ENCODE measurements at regions not wholly inside any gene's neighbourhood (a gene's known extent, or its start where the extent isn't known, plus 50 kb on each side); places are given as distances from the start of the nearest gene placed in this dataset.

GRCh38 chr11:76276046-76276780 lies 69.9 kb upstream of the WNT11 start:
- Histone ChIP-seq H3K27me3 (ENCODE audit: insufficient read depth, low read length) (no peaks in the 10 kb centered on the region), H3T11ph (ENCODE audit: low read length) (no peak overlapping the region), H3K18ac (ENCODE audit: insufficient read length, low read depth, low read length) (no peak overlapping the region), H3K23me2 (ENCODE audit: insufficient read length, low read depth, low read length, poor library complexity, severe bottlenecking) (no peaks in the 10 kb centered on the region), H2AFZ (ENCODE audit: low read length) (no peak overlapping the region), H3K9me3 (ENCODE audit: control insufficient read depth, low read depth, low read length) (peaks cover 7% of the 10 kb centered on the region), H4K91ac (ENCODE audit: insufficient read length, low read depth, low read length) (no peak overlapping the region), H2BK120ac (ENCODE audit: low read depth, low read length, poor library complexity, severe bottlenecking) (no peak overlapping the region), H3K4ac (ENCODE audit: low read depth, low read length) (no peak overlapping the region), H3K4me1 (ENCODE audit: insufficient read depth, low read length) (peaks cover 2% of the 10 kb centered on the region; the same call in 1 of the 2 replicates), H3K27ac (ENCODE audit: insufficient read length, low read depth, low read length) (no peak overlapping the region), H3K23ac (ENCODE audit: insufficient read length, low read depth, low read length) (no peak overlapping the region), H4K5ac (ENCODE audit: insufficient read length, low read depth, low read length) (no peak overlapping the region), H2AK5ac (ENCODE audit: insufficient read length, low read length) (no peak overlapping the region), H2BK12ac (ENCODE audit: insufficient read length, low read depth, low read length) (no peak overlapping the region), H3K56ac (ENCODE audit: insufficient read length, low read depth, low read length) (no peak overlapping the region), H3K14ac (ENCODE audit: insufficient read depth, low read length) (no peak overlapping the region), H3K79me1 (ENCODE audit: insufficient read depth, low read depth, low read length, poor library complexity, severe bottlenecking) (no peaks in the 10 kb centered on the region), H2BK15ac (ENCODE audit: low read depth, low read length) (no peak overlapping the region), H3K9ac (ENCODE audit: extremely low read depth, insufficient read length, low read length) (no peak overlapping the region), H4K20me1 (ENCODE audit: control insufficient read depth, insufficient read depth, insufficient read length) (no peaks in the 10 kb centered on the region), H3K79me2 (ENCODE audit: insufficient read depth, low read length) (no peaks in the 10 kb centered on the region), H2BK20ac (ENCODE audit: low read depth, low read length, poor library complexity, severe bottlenecking) (no peak overlapping the region), H2BK5ac (ENCODE audit: insufficient read length, low read length) (no peak overlapping the region), H3K4me2 (ENCODE audit: insufficient read depth, insufficient read length, low read length) (no peak overlapping the region), H4K8ac (replicated peaks; ENCODE audit: insufficient read length, low read depth, low read length) (no peak overlapping the region)
- H3K9me3 Mint-ChIP-seq: peaks cover 3 to 12% of the 10 kb centered on the region in 2 experiments; a peak in 3 of 5 replicates
- H3K27ac Mint-ChIP-seq: no peak overlapping the region
- no peak for DNase-seq
- no CpG with 5 or more reads among the region's 9 CpGs for WGBS (ENCODE audit: extremely low coverage, insufficient read length, low lambda C conversion rate)
- H3K36me3 Mint-ChIP-seq (ENCODE audit: insufficient read depth in 1 of 3, low read depth in 3 of 3): peaks cover 0 to 6% (median 0%) of the 10 kb centered on the region in 3 experiments; a peak in 3 of 7 replicates
- H3K27me3 Mint-ChIP-seq (ENCODE audit: low read depth): peaks cover 21% of the 10 kb centered on the region
- H3K4me3 Mint-ChIP-seq: no peak overlapping the region
- H3K4me1 Mint-ChIP-seq: peaks cover 22 to 24% of the 10 kb centered on the region in 2 experiments
- no peak for TF ChIP-seq CTCF (conservative IDR thresholded peaks at IDR 0.05)

All from H9 (cell line).